Neural progenitor cell (in vitro differentiated cells): ENCODE measurements at regions not wholly inside any gene's neighbourhood (a gene's known extent, or its start where the extent isn't known, plus 50 kb on each side); places are given as distances from the start of the nearest gene placed in this dataset.
"Not testable (repeated sequence)": the region's sequence is repeated elsewhere in the genome, so short reads cannot be mapped to it uniquely, and the experiment has no call there.

Experiments used
- DNase-seq: peaks from one replicate; pipeline ENCODE4 v3.0.0-alpha.2; 2016; ENCODE audit warnings: low spot score
- H2AFZ ChIP-seq: fragments of 200-600 bp; sonication (generic); replicated peaks from 2 replicates; pipeline ENCODE4 v1.6.1; 2016; ENCODE audit warnings: antibody characterized with exemption
- H3F3A ChIP-seq: fragments of 200-600 bp; sonication (generic); 2 replicates; pipeline ENCODE4 v1.6.1; 2016; ENCODE audit warnings: antibody characterized with exemption, low read depth
- H3K27ac ChIP-seq: fragments of 200-600 bp; sonication (generic); 2 replicates; pipeline ENCODE4 v1.5.1; 2016; ENCODE audit warnings: mild to moderate bottlenecking
- H3K27me3 ChIP-seq: fragments of 200-600 bp; sonication (generic); 2 replicates; pipeline ENCODE4 v1.6.1; 2016; ENCODE audit warnings: mild to moderate bottlenecking, moderate library complexity
- H3K36me3 ChIP-seq: fragments of 200-600 bp; sonication (generic); 2 replicates; pipeline ENCODE4 v1.5.1; 2016
- H3K4me1 ChIP-seq: fragments of 200-600 bp; sonication (generic); 2 replicates; pipeline ENCODE4 v1.6.1; 2016; ENCODE audit warnings: mixed run types
- H3K4me2 ChIP-seq: fragments of 200-600 bp; sonication (generic); 2 replicates; pipeline ENCODE4 v1.6.1; 2016
- H3K4me3 ChIP-seq: fragments of 200-600 bp; sonication (generic); 2 replicates; pipeline ENCODE4 v1.5.1; 2016
- H3K79me2 ChIP-seq: fragments of 200-600 bp; sonication (generic); 2 replicates; pipeline ENCODE4 v1.6.1; 2016; ENCODE audit warnings: low read depth
- H3K9ac ChIP-seq: fragments of 200-600 bp; sonication (generic); 2 replicates; pipeline ENCODE4 v1.6.1; 2016
- H3K9me3 ChIP-seq: fragments of 200-600 bp; sonication (generic); 2 replicates; pipeline ENCODE4 v1.5.1; 2016; ENCODE audit warnings: low read depth
- H4K20me1 ChIP-seq: fragments of 200-600 bp; sonication (generic); 2 replicates; pipeline ENCODE4 v1.6.1; 2016; ENCODE audit warnings: low read depth
- H3K27ac Mint-ChIP-seq: 3 replicates; pipeline ENCODE4 v1.8.0; 2021; ENCODE audit warnings: mixed read lengths
- H3K27me3 Mint-ChIP-seq: 2 replicates; pipeline ENCODE4 v1.8.0; 2022; ENCODE audit warnings: low read depth, mild to moderate bottlenecking, inconsistent platforms, moderate library complexity, mixed read lengths; ENCODE audit not compliant: insufficient read depth
- H3K36me3 Mint-ChIP-seq: 3 replicates; pipeline ENCODE4 v1.8.0; 2021; ENCODE audit warnings: mixed read lengths
- H3K4me1 Mint-ChIP-seq: 3 replicates; pipeline ENCODE4 v1.8.0; 2021; ENCODE audit warnings: mixed read lengths
- H3K4me3 Mint-ChIP-seq: 3 replicates; pipeline ENCODE4 v1.8.0; 2021; ENCODE audit warnings: mild to moderate bottlenecking, moderate library complexity, mixed read lengths
- H3K9me3 Mint-ChIP-seq: 3 replicates; pipeline ENCODE4 v1.8.0; 2020; ENCODE audit warnings: mixed read lengths
- EZH2 ChIP-seq: fragments of 200-600 bp; sonication (generic); IDR thresholded peaks from 2 replicates; pipeline ENCODE4 v1.6.1; 2017; ENCODE audit warnings: antibody characterized with exemption, mild to moderate bottlenecking, moderate library complexity
- EZH2phosphoT487 ChIP-seq: fragments of 200-600 bp; sonication (generic); IDR thresholded peaks from 2 replicates; pipeline ENCODE4 v1.6.1; 2017; ENCODE audit warnings: antibody characterized with exemption
- TF ChIP-seq, protein P1 (sequence below): fragments of 200-600 bp; sonication (generic); IDR thresholded peaks from 2 replicates; pipeline ENCODE4 v1.5.1; 2017; ENCODE audit warnings: antibody characterized with exemption, mild to moderate bottlenecking

DNA sequence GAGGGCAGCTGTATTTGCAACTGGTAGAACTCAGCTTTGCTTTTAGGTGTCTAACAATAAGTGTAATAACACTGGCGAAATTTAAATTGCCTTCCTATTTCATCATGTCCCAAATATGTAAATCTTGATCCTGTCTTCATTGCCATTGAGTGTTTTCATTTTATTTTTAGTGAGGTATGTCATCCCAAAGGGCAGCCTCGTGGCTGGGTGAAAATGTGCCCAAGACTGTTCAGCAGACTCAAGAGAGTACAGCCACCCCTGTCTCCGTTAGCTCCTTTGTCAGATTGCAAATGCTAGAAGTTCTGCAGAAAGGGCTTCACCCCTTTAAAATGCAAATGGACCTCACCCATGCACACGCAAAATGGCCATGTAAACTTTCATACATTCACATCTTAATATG, 278.8 kb downstream of the RND3 start:
- Histone ChIP-seq H3K4me3 (no peak overlapping the region), H3K36me3 (no peaks in the 10 kb centered on the region), H3K27me3 (no peaks in the 10 kb centered on the region), H3K9ac (no peak overlapping the region), H3K4me1 (peaks cover 5% of the 10 kb centered on the region), H2AFZ (no peak overlapping the region), H3K9me3 (no peaks in the 10 kb centered on the region), H3K79me2 (no peaks in the 10 kb centered on the region), H3K4me2 (no peak overlapping the region), H3K27ac (no peak overlapping the region), H4K20me1 (no peaks in the 10 kb centered on the region), H3F3A (no peaks in the 10 kb centered on the region)
- no peaks in the 10 kb centered on the region for H3K9me3 Mint-ChIP-seq
- no peaks in the 10 kb centered on the region for H3K36me3 Mint-ChIP-seq
- no peak for DNase-seq
- no peaks in the 10 kb centered on the region for H3K27me3 Mint-ChIP-seq
- no peak overlapping the region for H3K27ac Mint-ChIP-seq
- peaks cover 14% of the 10 kb centered on the region for H3K4me1 Mint-ChIP-seq
- H3K4me3 Mint-ChIP-seq = no peak overlapping the region
- TF ChIP-seq EZH2 (no peak), EZH2phosphoT487 (no peak)
- TF ChIP-seq, protein P1, sequence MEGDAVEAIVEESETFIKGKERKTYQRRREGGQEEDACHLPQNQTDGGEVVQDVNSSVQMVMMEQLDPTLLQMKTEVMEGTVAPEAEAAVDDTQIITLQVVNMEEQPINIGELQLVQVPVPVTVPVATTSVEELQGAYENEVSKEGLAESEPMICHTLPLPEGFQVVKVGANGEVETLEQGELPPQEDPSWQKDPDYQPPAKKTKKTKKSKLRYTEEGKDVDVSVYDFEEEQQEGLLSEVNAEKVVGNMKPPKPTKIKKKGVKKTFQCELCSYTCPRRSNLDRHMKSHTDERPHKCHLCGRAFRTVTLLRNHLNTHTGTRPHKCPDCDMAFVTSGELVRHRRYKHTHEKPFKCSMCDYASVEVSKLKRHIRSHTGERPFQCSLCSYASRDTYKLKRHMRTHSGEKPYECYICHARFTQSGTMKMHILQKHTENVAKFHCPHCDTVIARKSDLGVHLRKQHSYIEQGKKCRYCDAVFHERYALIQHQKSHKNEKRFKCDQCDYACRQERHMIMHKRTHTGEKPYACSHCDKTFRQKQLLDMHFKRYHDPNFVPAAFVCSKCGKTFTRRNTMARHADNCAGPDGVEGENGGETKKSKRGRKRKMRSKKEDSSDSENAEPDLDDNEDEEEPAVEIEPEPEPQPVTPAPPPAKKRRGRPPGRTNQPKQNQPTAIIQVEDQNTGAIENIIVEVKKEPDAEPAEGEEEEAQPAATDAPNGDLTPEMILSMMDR = no peak

DNA sequence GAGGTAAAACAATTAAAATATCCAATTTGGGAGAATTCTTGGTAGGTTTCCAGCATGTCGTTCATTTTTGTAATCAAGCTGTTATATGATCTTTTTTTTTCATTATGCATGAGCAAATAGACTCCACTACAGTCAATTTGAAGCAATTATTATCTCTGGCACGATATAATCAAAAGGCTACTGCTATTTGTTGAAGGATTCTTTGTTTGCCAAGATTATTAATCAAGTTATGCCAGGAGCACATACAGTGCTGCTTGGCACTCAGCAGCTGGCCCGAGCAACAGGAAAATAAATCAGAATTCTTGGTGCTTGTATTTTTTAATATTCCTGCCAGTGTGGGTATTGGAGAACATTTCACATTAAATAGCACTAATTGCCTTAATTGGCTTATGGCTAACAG, 279.5 kb downstream of the RND3 start:
- H3K9me3 ChIP-seq = no peaks in the 10 kb centered on the region

DNA sequence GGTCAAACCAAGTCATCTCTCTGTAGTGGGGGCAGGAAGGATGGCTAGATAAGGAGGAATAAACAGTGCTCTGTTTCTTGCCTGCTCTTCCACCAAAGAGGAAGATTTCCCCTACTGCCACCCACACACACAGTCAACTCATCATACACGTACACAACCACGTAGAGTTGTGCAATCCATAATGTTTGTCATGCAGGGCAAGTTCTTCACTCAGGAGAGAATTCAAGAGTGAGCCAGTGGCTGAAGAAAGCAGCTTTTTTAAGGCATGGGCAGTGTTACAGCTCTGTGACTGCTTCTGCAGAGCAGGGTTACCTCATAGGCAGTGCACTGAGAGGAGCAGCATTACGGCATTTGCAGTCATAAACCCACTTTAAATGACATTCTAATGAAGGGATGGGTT, 283.0 kb downstream of the RND3 start:
- H3K27ac Mint-ChIP-seq = peak overlapping the region; percentile 46
- H4K20me1 ChIP-seq = no peaks in the 10 kb centered on the region
- H3F3A ChIP-seq = no peaks in the 10 kb centered on the region
- H3K36me3 ChIP-seq = no peaks in the 10 kb centered on the region
- H3K9ac ChIP-seq = no peak overlapping the region
- no peak overlapping the region for H3K4me3 ChIP-seq
- H3K4me1 ChIP-seq = no peaks in the 10 kb centered on the region
- H3K79me2 ChIP-seq = no peaks in the 10 kb centered on the region
- H3K4me3 Mint-ChIP-seq = no peak overlapping the region
- no peak overlapping the region for H3K4me2 ChIP-seq
- no peak overlapping the region for H3K27ac ChIP-seq
- TF ChIP-seq EZH2phosphoT487 (no peak), EZH2 (no peak)
- H3K27me3 ChIP-seq = no peaks in the 10 kb centered on the region
- H3K9me3 Mint-ChIP-seq = no peaks in the 10 kb centered on the region
- H2AFZ ChIP-seq = no peak overlapping the region
- H3K36me3 Mint-ChIP-seq = no peaks in the 10 kb centered on the region
- H3K27me3 Mint-ChIP-seq = peaks cover 2% of the 10 kb centered on the region
- DNase-seq = no peak
- no peaks in the 10 kb centered on the region for H3K9me3 ChIP-seq
- no peaks in the 10 kb centered on the region for H3K4me1 Mint-ChIP-seq

More for the DNA sequence above, 279.5 kb downstream of the RND3 start:
- no peaks in the 10 kb centered on the region for H3K36me3 Mint-ChIP-seq
- H3K4me1 Mint-ChIP-seq = peaks cover 10% of the 10 kb centered on the region
- peaks cover 5% of the 10 kb centered on the region for H3K4me1 ChIP-seq
- no peaks in the 10 kb centered on the region for H3K27me3 ChIP-seq
- no peak overlapping the region for H3K27ac Mint-ChIP-seq
- no peaks in the 10 kb centered on the region for H3F3A ChIP-seq
- TF ChIP-seq, protein P1 = no peak
- no peak for TF ChIP-seq EZH2
- TF ChIP-seq EZH2phosphoT487 = no peak
- no peak overlapping the region for H3K4me3 Mint-ChIP-seq
- no peak overlapping the region for H3K4me2 ChIP-seq
- no peaks in the 10 kb centered on the region for H4K20me1 ChIP-seq
- no peak overlapping the region for H2AFZ ChIP-seq
- H3K4me3 ChIP-seq = no peak overlapping the region
- H3K27ac ChIP-seq = no peak overlapping the region
- no peak overlapping the region for H3K9ac ChIP-seq
- DNase-seq = no peak
- H3K36me3 ChIP-seq = no peaks in the 10 kb centered on the region
- peaks cover 2% of the 10 kb centered on the region for H3K27me3 Mint-ChIP-seq
- H3K9me3 Mint-ChIP-seq = no peaks in the 10 kb centered on the region
- H3K79me2 ChIP-seq = no peaks in the 10 kb centered on the region

DNA sequence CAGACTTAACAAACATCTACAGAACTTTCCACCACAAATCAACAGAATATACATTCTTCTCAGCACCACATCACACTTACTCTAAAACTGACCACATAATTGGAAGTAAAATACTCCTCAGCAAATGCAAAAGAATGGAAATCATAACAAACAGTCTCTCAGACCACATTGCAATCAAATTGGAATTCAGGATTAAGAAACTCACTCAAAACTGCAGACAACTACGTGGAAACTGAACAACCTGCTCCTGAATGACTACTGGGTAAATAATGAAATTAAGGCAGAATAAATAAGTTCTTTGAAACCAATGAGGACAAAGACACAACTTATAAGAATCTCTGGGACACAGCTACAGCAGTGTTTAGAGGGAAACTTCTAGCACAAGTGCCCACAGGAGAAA, 292.7 kb downstream of the RND3 start:
- H3K4me3 Mint-ChIP-seq, H3K4me1 Mint-ChIP-seq, H3F3A ChIP-seq, H3K27me3 ChIP-seq, H3K27ac Mint-ChIP-seq, H3K36me3 Mint-ChIP-seq, H3K9me3 ChIP-seq, H3K4me2 ChIP-seq, H3K36me3 ChIP-seq, H3K27ac ChIP-seq, DNase-seq, H3K79me2 ChIP-seq, H3K9ac ChIP-seq, H4K20me1 ChIP-seq, H3K9me3 Mint-ChIP-seq, H3K4me1 ChIP-seq, H2AFZ ChIP-seq, H3K27me3 Mint-ChIP-seq, H3K4me3 ChIP-seq: not testable (repeated sequence)
